Endothelial cell of umbilical vein (primary cell): ENCODE measurements at regions not wholly inside any gene's neighbourhood (a gene's known extent, or its start where the extent isn't known, plus 50 kb on each side); places are given as distances from the start of the nearest gene placed in this dataset.

Experiments
- CTCF ChIP-seq, 2 donors: IDR thresholded peaks; 1 replicate in 1 of 2; 2 replicates in 1 of 2; pipeline ENCODE4 v1.5.1; 2011; ENCODE audit warnings: low read length in 2 of 2, mild to moderate bottlenecking in 2 of 2, moderate library complexity in 2 of 2, control low read depth in 1 of 2, inconsistent platforms in 1 of 2, low read depth in 1 of 2; ENCODE audit not compliant: insufficient read depth in 1 of 2; ENCODE audit errors: extremely low read depth in 1 of 2
- EZH2 ChIP-seq: IDR thresholded peaks from 2 replicates; pipeline ENCODE4 v1.6.1; 2012; ENCODE audit warnings: borderline replicate concordance, low read depth, mild to moderate bottlenecking, moderate library complexity, low read length, inconsistent platforms; ENCODE audit not compliant: severe bottlenecking
- POLR2A ChIP-seq: IDR thresholded peaks from 2 replicates; pipeline ENCODE4 v1.6.1; 2012; ENCODE audit warnings: low read depth, mild to moderate bottlenecking, control low read depth, low read length

- TF ChIP-seq CTCF (IDR thresholded peaks at IDR 0.05; ENCODE audit: extremely low read depth in 1 of 2, insufficient read depth in 1 of 2, low read depth in 1 of 2, low read length in 2 of 2): no peak
- no peak for TF ChIP-seq EZH2
- TF ChIP-seq POLR2A: no peak
Observed at GRCh38 chr13:60850526-60850925, 453.5 kb downstream of the TDRD3 start.
